Activated gamma-delta T cell (primary cell): ENCODE measurements at regions not wholly inside any gene's neighbourhood (a gene's known extent, or its start where the extent isn't known, plus 50 kb on each side); places are given as distances from the start of the nearest gene placed in this dataset.
"Not testable (repeated sequence)": the region's sequence is repeated elsewhere in the genome, so short reads cannot be mapped to it uniquely, and the experiment has no call there.

ENCODE experiments used
- DNase-seq: peaks from one replicate; lab custom pipeline; 2025; lab: John Stamatoyannopoulos, UW

DNA sequence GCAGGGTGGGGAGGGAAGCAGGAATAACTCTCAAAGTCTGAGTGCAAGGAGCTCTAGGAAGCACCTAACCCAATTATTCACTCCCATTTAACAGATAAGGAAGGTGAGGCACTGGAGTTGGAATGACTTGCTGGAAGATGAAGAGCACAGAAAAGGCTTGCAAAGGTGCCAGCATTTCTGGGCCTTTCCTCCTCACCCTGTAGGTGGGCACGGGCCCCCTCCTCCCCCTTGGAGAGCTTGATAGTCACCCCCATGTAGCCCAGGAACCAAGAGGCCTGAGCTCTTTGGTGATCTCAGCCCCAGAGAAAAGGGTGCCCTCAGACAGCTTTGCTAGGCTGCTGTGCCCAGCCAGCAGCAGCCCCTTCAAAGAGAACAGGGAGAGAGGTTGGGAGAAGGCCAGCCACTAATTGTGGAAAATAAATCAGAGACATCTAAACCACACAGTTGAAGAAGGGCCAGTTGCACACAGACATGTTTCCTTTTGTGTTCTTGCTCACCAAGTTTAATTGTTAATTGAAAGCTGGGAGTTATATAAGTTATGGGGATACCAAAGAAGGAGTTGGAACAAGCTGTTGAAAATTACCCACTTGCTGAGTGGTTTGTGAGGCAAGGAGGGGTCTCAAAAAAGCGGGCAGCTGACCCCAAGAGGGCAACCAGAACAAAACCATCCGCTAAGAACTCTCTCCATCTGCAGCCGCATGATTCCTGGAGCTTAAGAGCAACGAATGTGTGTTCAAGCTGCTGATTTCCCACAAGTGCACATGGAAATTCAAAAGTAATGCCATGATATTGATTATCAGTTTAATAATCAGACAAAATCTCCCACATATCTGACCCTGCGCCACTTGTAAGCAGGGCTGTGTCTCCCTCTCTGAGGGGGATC, 77.0 kb downstream of the MRPL14 start:
- DNase-seq, result no peak

DNA sequence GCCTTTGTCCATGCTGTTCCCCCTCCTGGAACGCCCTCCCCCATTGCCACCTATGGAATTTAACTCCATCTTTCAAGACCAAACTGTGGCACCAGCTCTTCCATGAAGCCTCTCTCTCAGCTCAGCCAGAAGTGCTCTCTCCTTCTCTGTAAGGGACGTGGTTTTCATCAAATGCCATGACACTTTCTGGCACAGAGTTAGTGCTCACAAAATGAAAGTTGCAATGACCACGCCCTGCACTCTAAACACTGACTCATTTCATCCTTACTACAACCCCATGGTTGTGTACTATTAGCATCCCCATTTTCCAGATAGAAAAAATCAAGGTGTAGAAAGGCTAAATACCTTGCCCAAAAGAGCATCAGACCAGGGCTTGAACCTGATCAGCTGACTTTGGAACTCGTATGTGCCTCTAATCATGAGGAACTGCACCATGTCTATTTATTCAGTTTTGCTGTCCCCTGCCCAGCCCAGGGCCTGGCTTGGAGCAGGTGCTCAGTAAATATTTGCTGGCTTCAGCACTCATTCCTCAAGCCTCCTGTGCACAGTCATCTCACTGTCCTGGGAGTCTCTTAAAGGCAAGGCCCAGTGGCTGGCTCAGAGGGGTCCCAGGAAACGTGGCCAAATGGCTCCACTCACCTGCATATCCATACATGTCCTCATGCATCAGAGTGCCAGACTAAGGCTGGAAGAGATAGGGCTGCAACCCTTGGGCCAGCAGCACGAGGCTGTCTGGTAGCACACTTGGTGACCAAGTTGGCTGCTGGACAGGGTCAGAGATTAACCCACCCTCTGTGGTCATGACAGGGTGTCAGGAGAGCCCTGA, 77.9 kb downstream of the MRPL14 start:
- DNase-seq, result no peak

DNA sequence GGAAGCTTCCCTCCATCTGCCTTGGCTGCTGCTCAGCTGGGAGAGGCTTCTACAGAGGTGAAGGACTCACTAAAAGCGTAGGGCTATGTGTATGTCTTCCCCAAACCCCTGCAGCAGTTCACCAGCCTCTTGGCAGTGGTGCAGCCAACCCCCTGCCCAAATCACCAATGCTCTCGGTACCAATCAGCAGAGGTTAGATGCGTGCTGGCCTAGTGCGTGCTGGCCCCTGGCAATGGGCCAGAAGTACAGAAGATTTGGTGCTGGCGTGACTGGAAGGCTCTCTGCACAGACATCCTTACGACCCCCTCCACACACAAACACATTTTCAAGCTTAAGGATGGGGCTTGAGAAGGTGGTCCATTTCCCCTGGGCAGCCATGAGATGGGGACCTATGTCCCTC, 79.0 kb downstream of the MRPL14 start:
- DNase-seq, result no peak

DNA sequence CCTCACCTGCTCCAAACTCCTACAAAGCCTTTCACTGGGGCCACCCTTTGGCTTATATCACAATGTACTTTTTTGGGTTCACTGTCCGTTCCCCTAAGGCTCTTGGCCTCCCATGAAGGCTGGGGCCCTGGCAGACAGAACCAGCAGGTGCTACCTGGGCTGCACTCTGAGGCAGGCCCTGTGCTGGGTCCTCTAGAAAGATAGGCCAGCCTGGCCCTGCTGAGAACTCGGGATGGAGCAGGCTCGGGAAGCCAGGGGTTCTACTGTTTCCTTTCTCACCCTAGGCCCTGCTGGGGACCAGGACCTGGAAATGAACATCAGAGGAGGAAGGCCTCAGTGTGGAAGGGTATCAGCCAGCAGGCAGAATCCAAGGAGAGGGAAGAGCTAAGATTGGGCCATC, 79.5 kb downstream of the MRPL14 start:
- DNase-seq, result no peak

DNA sequence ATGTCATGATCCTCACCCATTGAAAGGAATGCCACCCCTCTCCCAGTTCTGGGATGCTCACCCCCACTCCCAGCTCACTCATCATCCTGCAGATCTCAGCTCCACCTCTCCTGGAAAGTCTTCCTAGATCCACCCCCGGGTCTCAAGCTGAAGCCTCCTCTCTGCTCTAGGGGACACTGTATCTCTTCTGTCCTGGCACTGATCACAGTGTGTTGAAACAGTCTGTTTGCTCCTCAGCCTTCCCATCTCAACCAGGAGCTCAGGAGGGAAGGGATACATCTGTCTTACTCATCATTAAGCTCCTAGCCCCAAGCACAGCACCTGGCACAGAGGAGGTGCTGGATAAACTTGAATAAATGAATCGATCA, 80.1 kb downstream of the MRPL14 start:
- DNase-seq, result no peak

DNA sequence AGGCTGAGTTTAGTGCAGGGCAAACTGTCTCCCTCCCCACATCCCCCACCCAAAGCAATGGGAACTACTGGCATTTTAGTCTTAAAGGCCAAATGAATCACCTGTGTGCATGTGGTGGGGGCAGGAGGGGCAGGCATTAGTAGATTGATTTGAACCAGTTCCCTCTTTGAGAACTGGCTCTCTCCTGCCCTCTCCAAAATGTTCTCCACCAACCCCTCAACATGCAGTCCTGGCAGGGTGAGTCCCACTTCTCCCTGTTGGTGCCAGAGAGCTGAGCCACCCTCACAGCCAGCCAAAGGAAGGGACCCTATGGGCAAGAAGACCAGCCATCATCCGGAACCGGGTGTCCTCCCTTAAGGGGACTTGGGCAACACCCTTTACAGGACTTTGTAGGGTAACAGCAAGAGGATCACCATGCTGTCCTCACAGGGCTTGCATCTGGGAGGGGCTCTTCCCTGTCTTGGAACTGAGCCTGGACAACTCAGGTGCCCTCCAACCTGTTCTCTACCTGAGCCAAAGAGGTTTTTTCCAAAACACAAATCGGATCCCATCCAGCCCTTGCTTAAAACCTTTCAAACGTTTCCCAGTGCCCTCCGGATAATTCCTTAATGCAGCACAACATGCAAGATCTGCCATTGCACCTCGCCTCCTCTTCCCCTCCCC, 80.6 kb downstream of the MRPL14 start:
- DNase-seq, result no peak

DNA sequence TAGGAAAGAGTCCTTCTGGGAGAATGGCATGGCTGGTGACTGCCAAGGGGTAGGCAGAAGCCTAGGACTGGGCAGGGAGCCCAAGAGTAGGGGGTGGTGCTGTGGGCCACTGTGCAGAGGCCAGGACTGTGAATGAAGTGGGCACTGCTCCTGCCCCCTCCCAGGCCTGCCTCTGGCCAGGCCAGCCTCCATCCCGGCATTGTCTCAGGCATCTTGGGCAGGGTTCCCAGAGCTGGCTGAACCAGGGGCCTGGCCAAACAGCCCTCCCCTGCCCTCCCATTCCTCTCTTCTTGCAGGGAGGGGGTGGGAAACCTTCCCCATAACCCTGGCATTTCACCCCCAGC, 81.6 kb downstream of the MRPL14 start:
- DNase-seq, result no peak

DNA sequence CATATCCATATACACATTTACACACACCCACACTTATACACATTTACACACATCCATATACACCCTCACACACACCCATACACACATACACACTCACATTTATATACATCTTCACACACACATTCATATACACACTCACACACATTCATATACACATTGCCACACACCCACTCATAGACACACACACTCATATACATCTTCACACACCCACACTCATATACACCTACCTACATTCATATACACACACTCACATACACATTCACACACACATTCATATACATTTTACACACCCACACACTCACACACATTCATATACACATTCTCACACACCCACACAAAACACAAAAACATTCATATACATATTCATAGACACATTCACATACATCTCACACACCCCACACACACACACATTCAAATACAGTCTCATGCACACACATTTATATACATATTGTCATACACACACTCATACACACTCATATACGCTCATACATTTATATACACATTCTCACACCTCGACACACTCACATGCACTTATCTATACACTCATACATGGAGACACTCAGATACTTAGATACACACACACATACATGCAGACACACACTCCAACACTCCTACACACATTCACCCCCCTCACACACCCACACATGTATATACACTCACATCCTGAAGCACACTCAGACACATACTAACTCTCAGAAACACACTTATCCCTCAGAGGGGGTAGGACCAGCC, 82.1 kb downstream of the MRPL14 start:
- no peak for DNase-seq

DNA sequence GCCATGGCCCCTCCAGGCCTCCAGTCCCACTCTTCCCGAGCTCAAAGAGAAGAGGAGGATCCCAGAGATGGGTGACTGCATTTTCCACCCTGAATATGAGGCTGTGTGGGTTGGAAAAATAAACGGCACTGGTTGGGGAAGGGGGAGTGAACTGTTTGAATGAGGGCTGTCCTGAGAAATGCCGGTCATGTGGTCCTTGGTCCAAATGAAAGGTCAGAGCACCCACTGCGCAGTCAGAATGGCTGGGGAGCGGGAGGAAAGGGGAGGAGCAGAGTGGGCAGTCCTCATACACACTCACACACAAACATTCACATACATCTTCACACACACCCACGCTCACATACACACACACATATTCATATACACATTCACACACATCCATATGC, 83.1 kb downstream of the MRPL14 start:
- DNase-seq, result no peak

DNA sequence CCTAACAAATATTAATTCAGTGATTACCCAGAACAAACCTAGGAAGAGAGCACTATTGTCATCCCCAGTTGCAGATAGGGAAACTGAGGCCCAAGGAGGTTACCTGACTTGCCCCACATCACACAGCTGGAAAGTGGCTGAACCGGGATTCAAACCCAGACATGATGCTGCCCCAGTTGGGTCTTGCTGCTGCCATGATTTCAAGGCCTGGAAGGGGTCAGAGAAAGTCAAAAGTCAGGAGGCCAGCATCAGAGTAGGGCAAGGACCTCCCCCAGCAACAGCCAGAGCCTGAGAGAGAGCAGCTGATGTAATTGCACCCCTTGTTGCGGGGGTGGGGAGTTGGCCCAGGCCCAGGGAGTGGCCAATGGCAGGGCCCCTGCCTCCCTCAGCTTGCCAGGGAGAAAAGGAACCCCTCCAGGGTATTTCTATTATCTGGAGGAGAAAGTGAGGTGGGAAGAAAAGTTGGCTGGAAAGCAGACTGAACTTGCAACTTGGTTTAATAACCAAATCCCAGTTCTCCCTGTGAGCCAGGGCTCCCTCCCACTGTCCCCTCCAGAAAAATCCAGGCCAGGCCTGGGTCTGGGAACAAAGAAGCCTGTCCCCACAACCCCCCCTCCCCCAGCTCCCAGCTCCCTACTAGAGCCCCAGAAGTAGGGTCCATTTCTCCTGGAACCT, 83.6 kb downstream of the MRPL14 start:
- DNase-seq, result no peak

DNA sequence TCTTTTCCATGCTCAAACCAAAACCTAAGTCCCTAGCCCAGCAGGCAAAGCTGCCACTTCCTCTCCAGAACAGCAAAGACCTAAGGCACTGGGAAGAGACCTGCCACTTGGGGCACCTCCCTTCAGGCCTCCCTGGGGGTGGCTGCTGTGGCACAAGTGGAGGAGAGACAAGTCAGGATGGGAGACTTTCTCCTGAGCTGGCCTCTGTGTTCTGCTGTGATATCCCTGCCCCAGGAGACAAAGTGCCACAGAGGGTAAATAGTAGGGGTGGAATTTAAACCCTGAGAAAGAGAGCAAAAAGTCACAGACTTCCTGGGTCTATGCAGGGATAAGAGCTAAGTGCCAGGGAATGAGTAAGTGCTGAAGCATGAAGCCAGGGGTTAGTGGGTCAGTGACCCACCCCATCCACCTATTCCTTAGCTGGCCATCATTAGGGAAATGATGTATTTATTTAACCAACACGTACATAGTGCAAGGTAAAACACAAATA, 84.2 kb downstream of the MRPL14 start:
- DNase-seq, result no peak

DNA sequence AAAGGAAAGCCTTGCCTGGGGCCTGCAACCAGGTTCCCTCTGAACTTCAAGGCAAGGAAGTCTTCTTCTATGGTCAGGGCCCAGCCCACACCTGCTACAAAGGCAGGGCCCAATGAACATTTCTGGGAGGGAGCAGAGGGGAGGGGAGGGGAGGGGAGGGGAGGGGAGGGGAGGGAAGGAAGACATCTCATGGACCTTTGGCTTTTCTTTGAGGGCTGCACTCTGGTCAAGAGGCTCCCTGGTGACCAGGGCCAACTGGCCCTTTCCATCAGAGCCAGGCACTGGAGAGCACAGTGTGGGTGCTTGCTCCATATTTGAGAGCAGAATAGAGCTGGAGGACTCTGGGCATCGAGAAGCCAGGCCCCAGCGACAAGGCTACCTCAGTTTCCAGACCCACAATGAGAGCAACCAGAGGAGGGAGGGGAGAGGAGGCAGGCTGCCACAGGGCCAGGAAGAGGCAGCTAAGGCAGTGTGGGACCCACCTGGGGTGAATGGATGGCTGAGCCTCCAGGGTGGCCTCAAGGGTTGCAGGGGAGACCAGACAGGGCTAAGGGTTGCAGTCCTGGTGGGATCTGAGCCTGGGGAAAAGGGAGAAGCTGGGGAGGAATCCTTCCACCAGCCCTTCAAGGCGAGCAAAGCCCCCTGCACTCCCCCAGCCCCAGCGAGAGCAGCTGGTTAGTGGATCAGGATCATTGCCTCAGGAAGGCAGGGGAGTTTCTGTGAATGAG, 84.8 kb downstream of the MRPL14 start:
- no peak for DNase-seq

DNA sequence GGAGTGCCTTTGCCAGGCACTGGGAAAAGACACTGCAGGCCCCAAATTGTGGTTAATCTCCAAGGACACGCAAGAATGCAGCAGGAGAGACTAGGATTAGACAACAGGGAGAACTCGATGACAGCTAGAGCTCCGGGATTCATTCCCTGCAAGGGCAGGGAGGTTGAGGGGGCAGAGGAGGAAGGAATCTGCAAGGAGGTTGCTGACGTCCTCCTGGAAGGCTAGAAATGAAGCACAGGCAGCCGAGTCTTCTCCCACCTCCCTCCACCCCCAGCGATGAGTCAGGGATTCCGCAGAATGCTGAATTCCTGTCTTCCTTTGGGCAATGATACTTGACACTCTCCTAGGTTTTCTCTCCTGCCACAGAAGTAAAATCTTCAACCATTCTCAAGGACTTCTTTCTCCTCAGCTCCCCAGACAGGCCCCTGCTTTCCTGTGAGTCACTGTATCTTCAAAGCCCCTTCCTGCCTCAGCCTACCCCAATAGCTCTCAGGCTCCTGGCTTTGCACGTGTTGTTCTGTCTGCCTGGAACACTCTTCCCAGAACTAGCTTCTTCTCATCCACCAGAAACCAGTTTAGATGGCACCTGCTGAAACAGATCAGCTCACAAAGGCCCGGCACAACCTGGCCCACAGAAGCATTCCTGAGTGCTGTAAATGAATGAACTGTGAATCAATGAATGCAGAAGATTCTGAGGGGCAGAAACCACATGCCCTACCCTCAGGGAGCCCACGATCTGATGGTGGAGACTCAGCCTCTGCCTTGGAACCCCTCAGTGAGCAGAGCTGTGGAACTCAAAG, 85.6 kb downstream of the MRPL14 start:
- no peak for DNase-seq

DNA sequence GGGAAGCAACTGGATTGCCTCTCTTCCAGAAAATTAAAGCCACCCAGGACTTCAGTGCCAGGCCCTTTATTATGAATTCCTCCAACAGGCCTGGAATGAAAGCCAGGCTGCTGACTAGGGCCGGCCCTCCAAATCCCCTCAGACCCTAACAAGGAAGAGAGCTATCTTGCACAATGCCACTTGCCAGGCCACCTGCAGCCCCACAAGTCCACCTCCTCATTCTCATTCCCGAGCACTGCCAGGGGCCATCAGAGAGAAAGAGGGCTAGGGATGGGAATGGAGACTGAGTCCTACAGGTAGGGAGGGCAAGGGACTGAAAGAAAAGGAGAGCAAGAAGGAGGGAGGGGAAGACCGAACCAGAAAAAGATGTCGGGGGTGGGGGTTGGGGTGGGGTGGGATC, 86.5 kb downstream of the MRPL14 start:
- no peak for DNase-seq

DNA sequence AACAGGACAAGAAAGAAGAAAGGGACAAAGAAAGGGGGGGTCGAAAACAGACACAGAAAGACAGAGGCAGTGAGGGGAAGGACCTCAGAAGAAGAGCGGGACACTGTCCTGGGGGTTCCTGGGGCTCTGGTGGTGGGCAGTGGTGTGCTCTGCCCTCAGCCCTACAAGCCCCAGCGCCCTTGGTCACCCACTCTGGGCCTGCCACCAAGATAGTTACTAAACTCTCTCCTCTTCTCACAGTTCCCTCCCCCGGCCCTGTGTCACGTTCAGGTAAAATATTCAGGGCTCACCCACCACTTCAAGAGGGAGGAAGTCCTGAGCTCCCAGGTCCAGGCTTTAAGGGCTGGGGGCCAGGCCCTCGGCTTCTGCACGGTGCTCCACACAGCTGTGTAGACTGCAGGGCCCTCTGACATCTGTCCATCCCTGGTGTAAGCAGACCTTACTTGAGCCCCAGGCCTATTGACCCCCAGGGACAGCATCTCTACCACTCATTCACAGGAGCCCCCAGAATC, 87.4 kb downstream of the MRPL14 start:
- DNase-seq, result no peak

DNA sequence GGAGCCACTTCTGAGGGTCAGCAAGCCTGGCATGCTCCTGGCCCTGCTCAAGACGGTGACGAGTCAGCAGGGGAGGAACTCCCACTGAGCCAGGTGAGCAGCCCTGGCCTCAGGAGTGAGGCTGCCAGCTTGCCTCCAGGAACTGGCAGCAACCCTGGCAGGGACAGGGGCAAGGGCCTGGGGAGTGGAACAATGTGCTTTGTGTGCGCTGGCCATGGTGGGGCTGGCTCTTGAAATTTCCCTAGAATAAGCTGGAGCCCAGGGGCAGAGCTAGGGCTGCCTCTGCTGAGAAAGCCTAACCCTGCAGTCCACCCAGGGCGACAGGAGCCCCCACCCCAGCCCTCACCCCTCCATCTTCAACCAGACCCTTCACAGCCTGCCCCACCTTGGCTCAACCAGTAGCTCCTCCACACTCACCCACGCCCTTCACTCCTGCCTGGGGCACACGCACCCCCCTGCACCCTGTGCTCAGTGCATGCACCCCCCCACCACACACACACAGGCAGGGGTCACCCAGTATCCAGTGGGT, 88.0 kb downstream of the MRPL14 start:
- no peak for DNase-seq

DNA sequence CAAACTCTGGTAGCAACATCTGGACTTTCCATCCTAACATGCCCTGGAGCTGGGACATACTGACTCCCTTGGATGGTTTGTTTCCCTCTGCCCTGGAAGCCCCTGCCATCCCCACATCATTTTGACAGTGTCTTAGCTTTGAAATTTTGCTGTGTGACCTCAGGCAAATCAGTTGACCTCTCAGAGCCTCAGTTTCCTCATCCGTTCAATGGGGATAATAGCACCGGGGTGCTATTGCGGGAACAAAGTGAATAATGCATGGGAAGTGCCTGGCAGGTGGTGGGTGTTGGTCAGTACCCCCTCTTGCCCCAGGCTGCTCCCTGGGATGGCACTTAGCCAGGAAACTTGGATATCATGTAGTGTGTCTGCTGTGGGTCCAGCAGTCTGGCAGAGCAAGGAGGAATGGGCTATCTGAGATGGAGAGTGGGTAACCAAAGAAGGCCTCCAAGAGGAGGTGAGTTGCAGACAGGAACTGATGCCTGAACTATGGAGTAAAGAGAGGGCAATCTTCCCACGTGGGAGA, 88.6 kb downstream of the MRPL14 start:
- no peak for DNase-seq

DNA sequence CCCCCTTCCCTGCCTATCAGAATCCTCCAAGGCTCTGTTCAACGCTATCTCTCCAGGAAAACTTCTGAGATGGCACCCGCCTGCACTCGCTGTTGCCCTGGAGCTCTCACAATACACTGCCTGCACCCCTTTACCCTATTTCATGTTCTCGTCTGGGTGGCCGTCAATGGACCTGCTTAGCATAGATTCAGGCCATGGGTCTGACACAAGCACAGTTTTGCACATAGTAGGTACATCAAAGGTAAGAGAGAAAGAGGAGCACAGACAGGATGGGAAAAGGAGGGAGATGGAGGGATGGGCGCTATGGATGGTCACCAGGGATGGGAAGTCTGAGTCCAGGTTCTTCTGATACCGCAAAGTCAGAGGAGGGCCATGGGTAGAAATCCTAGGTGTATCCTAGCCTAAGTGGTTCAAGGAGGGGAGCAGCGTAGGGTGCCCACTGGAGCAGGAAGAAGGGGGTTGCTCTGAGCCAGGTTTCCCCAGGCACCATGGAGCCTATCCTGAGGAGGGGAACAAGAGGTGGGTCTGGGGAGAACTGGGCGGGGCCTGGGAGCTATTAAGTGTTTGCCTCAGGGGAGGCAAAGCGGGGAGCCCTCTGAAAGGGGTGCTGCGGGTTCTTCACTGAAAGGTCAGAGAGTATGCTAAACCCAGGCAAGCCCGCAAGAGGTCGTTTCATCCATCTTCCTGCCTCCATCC, 89.3 kb downstream of the MRPL14 start:
- no peak for DNase-seq

DNA sequence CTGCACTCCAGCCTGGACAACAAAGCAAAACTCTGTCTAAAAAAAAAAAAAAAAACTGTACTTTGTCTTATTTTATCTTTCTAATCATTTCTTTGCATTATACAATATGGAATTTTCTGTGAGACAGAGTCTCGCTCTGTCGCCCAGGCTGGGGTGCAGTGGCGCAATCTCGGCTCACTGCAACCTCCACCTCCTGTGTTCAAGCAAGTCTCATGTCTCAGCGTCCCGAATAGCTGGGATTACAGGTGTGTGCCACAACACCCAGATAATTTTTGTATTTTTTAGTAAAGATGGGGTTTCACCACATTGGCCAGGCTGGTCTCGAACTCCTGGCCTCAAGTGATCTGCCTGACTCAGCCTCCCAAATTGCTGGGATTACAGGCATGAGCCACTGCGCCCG, 90.0 kb downstream of the MRPL14 start:
- not testable (repeated sequence) for DNase-seq
